A673 (cell line): ENCODE measurements at regions not wholly inside any gene's neighbourhood (a gene's known extent, or its start where the extent isn't known, plus 50 kb on each side); places are given as distances from the start of the nearest gene placed in this dataset.

ENCODE experiments used
- EZH2 ChIP-seq: fragments of 200-600 bp; sonication (generic); IDR thresholded peaks from 2 replicates; pipeline ENCODE4 v1.6.1; 2017; ENCODE audit warnings: borderline replicate concordance, low read depth, mild to moderate bottlenecking, mixed read lengths, antibody characterized with exemption, low read length; ENCODE audit not compliant: poor library complexity, severe bottlenecking
- TF ChIP-seq, protein P1 (sequence below): fragments of 300-800, 200-600 bp; sonication (generic); conservative IDR thresholded peaks from 2 replicates; pipeline ENCODE4 v1.5.1; 2017; ENCODE audit warnings: low read depth, mild to moderate bottlenecking, antibody characterized with exemption, low read length, moderate library complexity, mixed read lengths

DNA sequence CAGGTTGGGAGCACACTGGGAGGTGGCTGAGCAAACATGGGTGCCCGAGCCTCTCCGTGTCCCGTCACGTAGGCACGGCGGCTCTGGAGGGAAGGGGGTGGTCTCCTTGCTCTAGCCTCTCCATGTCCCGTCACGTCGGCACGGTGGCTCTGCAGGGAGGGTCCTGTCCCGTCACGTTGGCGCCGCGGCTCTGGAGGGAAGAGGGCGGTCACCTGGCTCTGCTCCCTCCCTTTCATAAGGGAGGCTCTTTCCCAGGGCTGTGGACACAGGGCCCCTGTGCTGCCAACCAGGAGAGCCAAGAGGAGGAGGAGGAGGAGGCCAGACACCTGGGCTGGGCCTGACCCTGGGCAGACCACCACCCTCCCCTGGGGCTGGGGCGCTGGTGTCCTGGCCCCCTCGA is 1173.7 kb downstream of the BRD1 start:
- TF ChIP-seq, protein P1, sequence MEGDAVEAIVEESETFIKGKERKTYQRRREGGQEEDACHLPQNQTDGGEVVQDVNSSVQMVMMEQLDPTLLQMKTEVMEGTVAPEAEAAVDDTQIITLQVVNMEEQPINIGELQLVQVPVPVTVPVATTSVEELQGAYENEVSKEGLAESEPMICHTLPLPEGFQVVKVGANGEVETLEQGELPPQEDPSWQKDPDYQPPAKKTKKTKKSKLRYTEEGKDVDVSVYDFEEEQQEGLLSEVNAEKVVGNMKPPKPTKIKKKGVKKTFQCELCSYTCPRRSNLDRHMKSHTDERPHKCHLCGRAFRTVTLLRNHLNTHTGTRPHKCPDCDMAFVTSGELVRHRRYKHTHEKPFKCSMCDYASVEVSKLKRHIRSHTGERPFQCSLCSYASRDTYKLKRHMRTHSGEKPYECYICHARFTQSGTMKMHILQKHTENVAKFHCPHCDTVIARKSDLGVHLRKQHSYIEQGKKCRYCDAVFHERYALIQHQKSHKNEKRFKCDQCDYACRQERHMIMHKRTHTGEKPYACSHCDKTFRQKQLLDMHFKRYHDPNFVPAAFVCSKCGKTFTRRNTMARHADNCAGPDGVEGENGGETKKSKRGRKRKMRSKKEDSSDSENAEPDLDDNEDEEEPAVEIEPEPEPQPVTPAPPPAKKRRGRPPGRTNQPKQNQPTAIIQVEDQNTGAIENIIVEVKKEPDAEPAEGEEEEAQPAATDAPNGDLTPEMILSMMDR, result no peak
- no peak for TF ChIP-seq EZH2
